HepG2 (cell line): ENCODE measurements at regions not wholly inside any gene's neighbourhood (a gene's known extent, or its start where the extent isn't known, plus 50 kb on each side); places are given as distances from the start of the nearest gene placed in this dataset.

Experiments
- ATAC-seq: fragments of 200-7000 bp; cut with Tn5 transposase; 3 replicates; pipeline ENCODE4 v1.9.1; 2020; ENCODE audit warnings: mild to moderate bottlenecking, moderate library complexity
- BruUV-seq: library from RNA; stranded (reverse); fragments of 400-500 nt; replicated peaks from 2 replicates; lab custom pipeline; 2021; lab: Mats Ljungman, UMichigan
- CTCF ChIA-PET: fragments of 300-600 bp; formaldehyde crosslinking; extraction: SDS; loops from one replicate; lab custom pipeline; 2021; ENCODE audit warnings: low total read pairs, inconsistent platforms, low intra/inter-chr PET ratio; lab: Yijun Ruan, JAX
- POLR2A ChIA-PET: fragments of 350-600 bp; sonication (Branson Sonifier 250); formaldehyde crosslinking; loops from one replicate; lab custom pipeline; 2020; ENCODE audit warnings: antibody characterized with exemption, inconsistent platforms; lab: Yijun Ruan, JAX
- DNase-seq: peaks from one replicate; pipeline ENCODE4 v3.0.0-alpha.2; 2015; ENCODE audit warnings: low spot score
- FAIRE-seq: peaks from 3 replicates; lab custom pipeline; 2011; peaks lifted over from hg19 to GRCh38; lab: Jason Lieb, UNC
- H2AFZ ChIP-seq: one replicate; pipeline ENCODE4 v1.6.1; 2011; ENCODE audit warnings: low read length, inconsistent platforms
- H3K27ac ChIP-seq: fragments of 300-600 bp; 3 replicates; pipeline ENCODE4 v1.8.0; 2011; ENCODE audit warnings: mixed run types, mild to moderate bottlenecking, mixed read lengths, low read length, inconsistent platforms; ENCODE audit not compliant: insufficient read depth; ENCODE audit errors: extremely low read length
- H3K27me3 ChIP-seq, 2 experiments: fragments of 200-600 bp in 1 of 2; 2 replicates in 1 of 2; 3 replicates in 1 of 2; pipeline versions ENCODE4 v1.6.0 to v1.8.0; 2011; ENCODE audit warnings: low read length in 2 of 2, mild to moderate bottlenecking in 2 of 2, moderate library complexity in 2 of 2, inconsistent platforms in 1 of 2; ENCODE audit not compliant: insufficient read depth in 2 of 2, control insufficient read depth in 1 of 2
- H3K36me3 ChIP-seq, 2 experiments: fragments of 200-600 bp in 1 of 2; replicated peaks in 1 of 2; 2 replicates in 1 of 2; 3 replicates in 1 of 2; pipeline versions ENCODE4 v1.5.1 to v1.8.0; 2011; ENCODE audit warnings: low read length in 2 of 2, inconsistent platforms in 1 of 2; ENCODE audit not compliant: insufficient read depth in 2 of 2, control insufficient read depth in 1 of 2
- H3K4me1 ChIP-seq: 2 replicates; pipeline ENCODE4 v1.5.1; 2012; ENCODE audit warnings: low read length, inconsistent platforms; ENCODE audit not compliant: insufficient read depth
- H3K4me2 ChIP-seq: 2 replicates; pipeline ENCODE4 v1.6.0; 2011; ENCODE audit warnings: low read depth, low read length, inconsistent platforms
- H3K4me3 ChIP-seq, 3 experiments: fragments of 200-600 bp in 1 of 3; sonication (generic), shearing (Covaris generic) in 1 of 3; replicated peaks in 1 of 3; 2 replicates each; pipeline ENCODE4 v1.5.1; 2011 to 2016; ENCODE audit warnings: low read length in 3 of 3, inconsistent platforms in 2 of 3, low read depth in 2 of 3, mild to moderate bottlenecking in 2 of 3, control low read depth in 1 of 3, mixed read lengths in 1 of 3; ENCODE audit not compliant: insufficient read depth in 1 of 3
- H3K79me2 ChIP-seq: one replicate; pipeline ENCODE4 v1.6.1; 2011; ENCODE audit warnings: low read length, inconsistent platforms; ENCODE audit not compliant: insufficient read depth
- H3K9ac ChIP-seq: 2 replicates; pipeline ENCODE4 v1.6.0; 2011; ENCODE audit warnings: mild to moderate bottlenecking, low read depth, low read length, inconsistent platforms; ENCODE audit not compliant: insufficient read depth
- H3K9me3 ChIP-seq: 2 replicates; pipeline ENCODE4 v1.5.1; 2012; ENCODE audit warnings: mild to moderate bottlenecking, low read length
- H4K20me1 ChIP-seq: 2 replicates; pipeline ENCODE4 v1.6.0; 2011; ENCODE audit warnings: inconsistent platforms, mild to moderate bottlenecking, low read length, moderate library complexity; ENCODE audit not compliant: insufficient read depth
- ETV5 ChIP-seq: IDR thresholded peaks from 2 replicates; pipeline ENCODE4 v1.6.1; 2018; ENCODE audit warnings: missing biosample characterization, missing genetic modification reagents, inconsistent platforms, borderline replicate concordance
- GMEB2 ChIP-seq: IDR thresholded peaks from 2 replicates; pipeline ENCODE4 v1.6.1; 2016; ENCODE audit warnings: missing biosample characterization, missing genetic modification reagents, low read depth
- KLF13 ChIP-seq: sonication (generic); formaldehyde crosslinking; IDR thresholded peaks from 2 replicates; pipeline ENCODE4 v1.4.0; 2020; ENCODE audit warnings: mild to moderate bottlenecking, missing genetic modification reagents
- MTA1 ChIP-seq: sonication (generic); formaldehyde crosslinking; IDR thresholded peaks from 2 replicates; pipeline ENCODE4 v1.4.0; 2020; ENCODE audit warnings: missing genetic modification reagents, mild to moderate bottlenecking, borderline replicate concordance
- NCOA5 ChIP-seq: sonication (generic); formaldehyde crosslinking; IDR thresholded peaks from 2 replicates; pipeline ENCODE4 v1.4.0; 2020; ENCODE audit warnings: missing genetic modification reagents
- NKX3-1 ChIP-seq: sonication (generic); formaldehyde crosslinking; IDR thresholded peaks from 2 replicates; pipeline ENCODE4 v1.5.0; 2020; ENCODE audit warnings: missing genetic modification reagents
- ZNF263 ChIP-seq: sonication (generic); formaldehyde crosslinking; IDR thresholded peaks from 2 replicates; pipeline ENCODE4 v1.4.0; 2020; ENCODE audit warnings: missing genetic modification reagents
- ZNF512B ChIP-seq: sonication (generic); formaldehyde crosslinking; IDR thresholded peaks from 2 replicates; pipeline ENCODE4 v1.5.1; 2020; ENCODE audit warnings: missing genetic modification reagents, mild to moderate bottlenecking, borderline replicate concordance
- ZSCAN25 ChIP-seq: sonication (generic); formaldehyde crosslinking; IDR thresholded peaks from 2 replicates; pipeline ENCODE4 v1.8.0; 2022; ENCODE audit warnings: mild to moderate bottlenecking, missing genetic modification reagents
- WGBS: methylation state at CpG from one replicate; pipeline ENCODE4 v1.1.6; 2017; ENCODE audit warnings: low lambda C conversion rate; 5-methylcytosine and 5-hydroxymethylcytosine counted together
- in situ Hi-C: cut with HindIII; loops from 2 replicates; pipeline ENCODE4 v1.10.0; 2017; ENCODE audit warnings: low pct_unique_long_range_greater_than_20kb; ENCODE audit not compliant: extremely low pct_ligation_motif_present
- intact Hi-C: fragments of 100-400 bp; cut with micrococcal nuclease; formaldehyde crosslinking; loops from one replicate; pipeline ENCODE4 v1.10.0; 2022; ENCODE audit not compliant: unreplicated experiment
- TF ChIP-seq, protein P1 (sequence below): sonication (generic); formaldehyde crosslinking; IDR thresholded peaks from 2 replicates; pipeline ENCODE4 v1.8.0; 2022; ENCODE audit warnings: missing genetic modification reagents, low read depth, mild to moderate bottlenecking, borderline replicate concordance
- TF ChIP-seq, protein P2 (sequence below): sonication (generic); formaldehyde crosslinking; IDR thresholded peaks from 2 replicates; pipeline ENCODE4 v1.9.0; 2021; ENCODE audit warnings: missing genetic modification reagents, mild to moderate bottlenecking, borderline replicate concordance
- TF ChIP-seq, protein P3 (sequence below): sonication (generic); formaldehyde crosslinking; IDR thresholded peaks from 2 replicates; pipeline ENCODE4 v1.9.0; 2021; ENCODE audit warnings: missing genetic modification reagents, mild to moderate bottlenecking, borderline replicate concordance

- TF ChIP-seq, protein P1, sequence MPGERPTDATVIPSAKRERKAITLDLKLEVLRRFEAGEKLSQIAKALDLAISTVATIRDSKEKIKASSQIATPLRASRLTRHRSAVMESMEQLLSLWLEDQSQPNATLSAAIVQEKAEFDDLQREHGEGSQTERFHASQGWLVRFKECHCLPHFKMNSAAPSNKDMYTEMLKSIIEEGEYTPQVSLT (CRISPR knock-in tag) = no peak
- TF ChIP-seq, protein P2, sequence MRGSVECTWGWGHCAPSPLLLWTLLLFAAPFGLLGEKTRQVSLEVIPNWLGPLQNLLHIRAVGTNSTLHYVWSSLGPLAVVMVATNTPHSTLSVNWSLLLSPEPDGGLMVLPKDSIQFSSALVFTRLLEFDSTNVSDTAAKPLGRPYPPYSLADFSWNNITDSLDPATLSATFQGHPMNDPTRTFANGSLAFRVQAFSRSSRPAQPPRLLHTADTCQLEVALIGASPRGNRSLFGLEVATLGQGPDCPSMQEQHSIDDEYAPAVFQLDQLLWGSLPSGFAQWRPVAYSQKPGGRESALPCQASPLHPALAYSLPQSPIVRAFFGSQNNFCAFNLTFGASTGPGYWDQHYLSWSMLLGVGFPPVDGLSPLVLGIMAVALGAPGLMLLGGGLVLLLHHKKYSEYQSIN (CRISPR knock-in tag) = no peak
- TF ChIP-seq, protein P3, sequence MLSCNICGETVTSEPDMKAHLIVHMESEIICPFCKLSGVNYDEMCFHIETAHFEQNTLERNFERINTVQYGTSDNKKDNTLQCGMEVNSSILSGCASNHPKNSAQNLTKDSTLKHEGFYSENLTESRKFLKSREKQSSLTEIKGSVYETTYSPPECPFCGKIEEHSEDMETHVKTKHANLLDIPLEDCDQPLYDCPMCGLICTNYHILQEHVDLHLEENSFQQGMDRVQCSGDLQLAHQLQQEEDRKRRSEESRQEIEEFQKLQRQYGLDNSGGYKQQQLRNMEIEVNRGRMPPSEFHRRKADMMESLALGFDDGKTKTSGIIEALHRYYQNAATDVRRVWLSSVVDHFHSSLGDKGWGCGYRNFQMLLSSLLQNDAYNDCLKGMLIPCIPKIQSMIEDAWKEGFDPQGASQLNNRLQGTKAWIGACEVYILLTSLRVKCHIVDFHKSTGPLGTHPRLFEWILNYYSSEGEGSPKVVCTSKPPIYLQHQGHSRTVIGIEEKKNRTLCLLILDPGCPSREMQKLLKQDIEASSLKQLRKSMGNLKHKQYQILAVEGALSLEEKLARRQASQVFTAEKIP (CRISPR knock-in tag) = no peak
- peak; percentile 79 for TF ChIP-seq ZNF263 (CRISPR knock-in tag)
- TF ChIP-seq GMEB2 (CRISPR knock-in tag) = no peak
- no peak for TF ChIP-seq ZSCAN25 (CRISPR knock-in tag)
- TF ChIP-seq NCOA5 (CRISPR knock-in tag) = no peak
- TF ChIP-seq KLF13 (CRISPR knock-in tag) = no peak
- TF ChIP-seq ETV5 (CRISPR knock-in tag) = no peak
- TF ChIP-seq ZNF512B = no peak
- 0 out of 2 replicates have a peak, but pooled peaks have one; percentile 15 for TF ChIP-seq MTA1
- TF ChIP-seq NKX3-1 = no peak
- in situ Hi-C loops (no loop called here), intact Hi-C loops (no loop called here)
- ChIA-PET CTCF (no interaction called here), POLR2A (no interaction called here)
- no peak overlapping the region for H2AFZ ChIP-seq
- DNase-seq (no peak), ATAC-seq (peak; percentile 56), FAIRE-seq (no peak)
- BruUV-seq = no TSS peak
- H3K9me3 ChIP-seq = 0 out of 2 replicates have a peak, but pooled peaks cover 3% of the 10 kb centered on the region
- H3K36me3 ChIP-seq = no peaks in the 10 kb centered on the region
- H3K27me3 ChIP-seq = peaks cover 1 to 12% of the 10 kb centered on the region in 2 experiments; a peak in 3 of 5 replicates
- H3K4me2 ChIP-seq = no peak overlapping the region
- H4K20me1 ChIP-seq = no peaks in the 10 kb centered on the region
- no peaks in the 10 kb centered on the region for H3K4me1 ChIP-seq
- H3K4me3 ChIP-seq = no peak overlapping the region
- no peaks in the 10 kb centered on the region for H3K79me2 ChIP-seq
- WGBS = 4% methylated on average over 4 of the region's 7 CpGs
- no peak overlapping the region for H3K27ac ChIP-seq
- no peak overlapping the region for H3K9ac ChIP-seq
Measured at GRCh38 chr2:172162225-172162733, 59.6 kb upstream of the DLX2 start.
